CD4-positive, alpha-beta T cell (primary cell): ENCODE measurements at regions not wholly inside any gene's neighbourhood (a gene's known extent, or its start where the extent isn't known, plus 50 kb on each side); places are given as distances from the start of the nearest gene placed in this dataset.
"Not testable (repeated sequence)": the region's sequence is repeated elsewhere in the genome, so short reads cannot be mapped to it uniquely, and the experiment has no call there.

ENCODE experiments used
- ATAC-seq: fragments of 200-7000 bp; cut with Tn5 transposase; one replicate; pipeline ENCODE4 v1.10.0; 2022; ENCODE audit warnings: mild to moderate bottlenecking; ENCODE audit not compliant: poor library complexity
- CTCF ChIA-PET: fragments of 350-600 bp; sonication (Branson Sonifier 250); formaldehyde crosslinking; loops from one replicate; lab custom pipeline; 2021; ENCODE audit warnings: antibody characterized with exemption, inconsistent platforms; lab: Charles Lee
- POLR2A ChIA-PET: fragments of 350-600 bp; sonication (Branson Sonifier 250); formaldehyde crosslinking; loops from one replicate; lab custom pipeline; 2021; ENCODE audit warnings: antibody characterized with exemption, inconsistent platforms; lab: Charles Lee
- DNase-seq, 14 experiments: peaks; one replicate each; pipeline ENCODE4 v3.0.0-alpha.2; 2013 to 2020; ENCODE audit warnings: mixed read lengths in 2 of 14
- H3K27ac ChIP-seq, 2 donors: one replicate each; pipeline versions ENCODE4 v1.5.1 to v1.7.0; 2013; ENCODE audit warnings: low read length in 2 of 2, low read depth in 1 of 2, mild to moderate bottlenecking in 1 of 2
- H3K27me3 ChIP-seq, 2 experiments: 1 replicate in 1 of 2; 2 replicates in 1 of 2; pipeline versions ENCODE4 v1.6.1 to v1.7.0; 2013; ENCODE audit warnings: low read length in 2 of 2, control low read depth in 1 of 2, mild to moderate bottlenecking in 1 of 2, moderate library complexity in 1 of 2; ENCODE audit not compliant: insufficient read depth in 2 of 2, control insufficient read depth in 1 of 2
- H3K36me3 ChIP-seq: one replicate; pipeline ENCODE4 v1.6.1; 2013; ENCODE audit warnings: low read length, control low read depth; ENCODE audit not compliant: insufficient read depth
- H3K4me1 ChIP-seq: one replicate; pipeline ENCODE4 v1.6.1; 2013; ENCODE audit warnings: low read length, control low read depth; ENCODE audit not compliant: insufficient read depth
- H3K4me3 ChIP-seq: one replicate; pipeline ENCODE4 v1.5.1; 2013; ENCODE audit warnings: mild to moderate bottlenecking, low read length, moderate library complexity
- H3K9me3 ChIP-seq, 2 experiments: 1 replicate in 1 of 2; 2 replicates in 1 of 2; pipeline versions ENCODE4 v1.6.1 to v1.7.0; 2013; ENCODE audit warnings: low read length in 2 of 2, mild to moderate bottlenecking in 2 of 2, control low read depth in 1 of 2, moderate library complexity in 1 of 2; ENCODE audit not compliant: control insufficient read depth in 1 of 2, insufficient read depth in 1 of 2
- H3K27ac Mint-ChIP-seq: one replicate; pipeline ENCODE4 v1.8.0; 2020; ENCODE audit warnings: mixed read lengths
- H3K27me3 Mint-ChIP-seq: one replicate; pipeline ENCODE4 v1.8.0; 2021; ENCODE audit warnings: mixed read lengths
- H3K36me3 Mint-ChIP-seq: one replicate; pipeline ENCODE4 v1.8.0; 2021; ENCODE audit warnings: low read depth, mixed read lengths
- H3K4me1 Mint-ChIP-seq: one replicate; pipeline ENCODE4 v1.8.0; 2021; ENCODE audit warnings: low read depth, mixed read lengths
- H3K4me3 Mint-ChIP-seq: one replicate; pipeline ENCODE4 v1.8.0; 2020; ENCODE audit warnings: mild to moderate bottlenecking, mixed read lengths
- H3K9me3 Mint-ChIP-seq: one replicate; pipeline ENCODE4 v1.8.0; 2020; ENCODE audit warnings: mixed read lengths
- CTCF ChIP-seq: fragments of 200-600 bp; IDR thresholded peaks from one replicate; pipeline ENCODE4 v1.8.0; 2022; ENCODE audit warnings: antibody characterized with exemption, mild to moderate bottlenecking
- intact Hi-C, 2 experiments: fragments of 100-400 bp; cut with DNase I in 1 of 2; cut with micrococcal nuclease in 1 of 2; formaldehyde crosslinking; loops; one replicate each; pipeline versions ENCODE4 v1.15.1 to v1.9.0; 2023 to 2025; cut with DNase I, micrococcal nuclease

- Mint-ChIP-seq H3K27ac (no peak overlapping the region), H3K27me3 (no peaks in the 10 kb centered on the region), H3K4me3 (no peak overlapping the region)
Measured at GRCh38 chr7:67637023-67637358, 640.4 kb downstream of the TYW1 start.

GRCh38 chr7:67642542-67642941 lies 645.9 kb downstream of the TYW1 start:
- H3K27ac Mint-ChIP-seq, H3K27me3 ChIP-seq, ATAC-seq, H3K4me3 Mint-ChIP-seq, H3K36me3 ChIP-seq, intact Hi-C loops, H3K27ac ChIP-seq, H3K9me3 Mint-ChIP-seq, POLR2A ChIA-PET, CTCF ChIA-PET, H3K9me3 ChIP-seq, H3K36me3 Mint-ChIP-seq, H3K4me1 ChIP-seq, H3K27me3 Mint-ChIP-seq, DNase-seq, H3K4me3 ChIP-seq, H3K4me1 Mint-ChIP-seq: not testable (repeated sequence)

More at GRCh38 chr7:67637023-67637358, 640.4 kb downstream of the TYW1 start:
- H3K36me3 ChIP-seq, result no peaks in the 10 kb centered on the region
- Mint-ChIP-seq H3K9me3 (peaks cover 2% of the 10 kb centered on the region), H3K4me1 (no peaks in the 10 kb centered on the region), H3K36me3 (no peaks in the 10 kb centered on the region)
- POLR2A ChIA-PET, result no interaction called here
- CTCF ChIA-PET, result no interaction called here
- no peak for ATAC-seq
- H3K27me3 ChIP-seq, result no peaks in the 10 kb centered on the region
- H3K27ac ChIP-seq, result no peak overlapping the region
- H3K4me3 ChIP-seq, result no peak overlapping the region
- no peaks in the 10 kb centered on the region for H3K4me1 ChIP-seq
- no peak for TF ChIP-seq CTCF
- H3K9me3 ChIP-seq, result peaks cover 0 to 5% of the 10 kb centered on the region in 2 experiments
- intact Hi-C loops, result loop anchor here in 1 of 2 experiments (10.0 kb wide), 1 partner anchor 62 kb away; no protein-coding TSS in a partner anchor
- DNase-seq, result no peak

GRCh38 chr7:67644151-67644550 lies 647.5 kb downstream of the TYW1 start:
- H3K9me3 Mint-ChIP-seq, result peaks cover 5% of the 10 kb centered on the region
- no peak for ATAC-seq
- no peak for TF ChIP-seq CTCF

GRCh38 chr7:67652937-67653336 lies 656.3 kb downstream of the TYW1 start:
- no peaks in the 10 kb centered on the region for H3K4me1 ChIP-seq
- DNase-seq (no peak), ATAC-seq (no peak)
- no peak overlapping the region for H3K27ac ChIP-seq
- H3K27me3 Mint-ChIP-seq, result peaks cover 4% of the 10 kb centered on the region
- H3K36me3 Mint-ChIP-seq, result no peaks in the 10 kb centered on the region
- H3K9me3 Mint-ChIP-seq, result peaks cover 12% of the 10 kb centered on the region
- H3K9me3 ChIP-seq, result no peaks in the 10 kb centered on the region
- intact Hi-C loops, result no loop called here
- H3K27me3 ChIP-seq, result no peaks in the 10 kb centered on the region
- no peak for TF ChIP-seq CTCF
- H3K36me3 ChIP-seq, result no peaks in the 10 kb centered on the region
- POLR2A ChIA-PET, result no interaction called here
- H3K4me3 ChIP-seq, result no peak overlapping the region
- no peak overlapping the region for H3K4me3 Mint-ChIP-seq
- CTCF ChIA-PET, result no interaction called here
- no peaks in the 10 kb centered on the region for H3K4me1 Mint-ChIP-seq
- H3K27ac Mint-ChIP-seq, result no peak overlapping the region

More at GRCh38 chr7:67644151-67644550, 647.5 kb downstream of the TYW1 start:
- no peak overlapping the region for H3K27ac Mint-ChIP-seq
- H3K4me1 Mint-ChIP-seq, result no peaks in the 10 kb centered on the region
- H3K4me3 Mint-ChIP-seq, result no peak overlapping the region
- no peak for DNase-seq
- Histone ChIP-seq H3K36me3 (no peaks in the 10 kb centered on the region), H3K27me3 (no peaks in the 10 kb centered on the region), H3K4me1 (no peaks in the 10 kb centered on the region), H3K4me3 (no peak overlapping the region), H3K27ac (no peak overlapping the region), H3K9me3 (peaks cover 0 to 5% of the 10 kb centered on the region in 2 experiments)
- CTCF ChIA-PET, result no interaction called here
- no peaks in the 10 kb centered on the region for H3K36me3 Mint-ChIP-seq
- no peaks in the 10 kb centered on the region for H3K27me3 Mint-ChIP-seq
- intact Hi-C loops, result no loop called here
- POLR2A ChIA-PET, result no interaction called here
